GM23338 (cell line): ENCODE measurements at regions not wholly inside any gene's neighbourhood (a gene's known extent, or its start where the extent isn't known, plus 50 kb on each side); places are given as distances from the start of the nearest gene placed in this dataset.

ENCODE experiments used
- ATAC-seq: fragments of 200-7000 bp; cut with Tn5 transposase; 3 replicates; pipeline ENCODE4 v1.9.1; 2020
- DNase-seq: peaks from one replicate; pipeline ENCODE4 v3.0.0-alpha.2; 2015; ENCODE audit warnings: low spot score
- H2AFZ ChIP-seq: fragments of 200-600 bp; sonication (generic); 2 replicates; pipeline ENCODE4 v1.8.0; 2016; ENCODE audit warnings: antibody characterized with exemption, mild to moderate bottlenecking, moderate library complexity
- H3F3A ChIP-seq: fragments of 200-600 bp; sonication (generic); replicated peaks from 2 replicates; pipeline ENCODE4 v1.8.0; 2017; ENCODE audit warnings: antibody characterized with exemption, mixed run types, low read depth
- H3K27ac ChIP-seq: fragments of 200-600 bp; sonication (generic); 2 replicates; pipeline ENCODE4 v1.6.1; 2016; ENCODE audit warnings: low read depth
- H3K27me3 ChIP-seq: fragments of 200-600 bp; sonication (generic); 2 replicates; pipeline ENCODE4 v1.8.0; 2016; ENCODE audit warnings: mild to moderate bottlenecking, mixed run types, moderate library complexity; ENCODE audit not compliant: insufficient read depth
- H3K36me3 ChIP-seq: fragments of 200-600 bp; sonication (generic); 2 replicates; pipeline ENCODE4 v1.8.0; 2016; ENCODE audit warnings: mild to moderate bottlenecking; ENCODE audit not compliant: insufficient read depth
- H3K4me1 ChIP-seq: fragments of 200-600 bp; sonication (generic); 2 replicates; pipeline ENCODE4 v1.8.0; 2016; ENCODE audit warnings: mild to moderate bottlenecking, moderate library complexity; ENCODE audit not compliant: insufficient read depth
- H3K4me2 ChIP-seq: fragments of 200-600 bp; sonication (generic); 2 replicates; pipeline ENCODE4 v1.7.1; 2017; ENCODE audit warnings: mixed run types
- H3K4me3 ChIP-seq: fragments of 200-600 bp; sonication (generic); 2 replicates; pipeline ENCODE4 v1.6.1; 2016; ENCODE audit warnings: mixed run types
- H3K79me2 ChIP-seq: fragments of 200-600 bp; sonication (generic); replicated peaks from 2 replicates; pipeline ENCODE4 v1.8.0; 2017; ENCODE audit warnings: mild to moderate bottlenecking; ENCODE audit not compliant: insufficient read depth
- H3K9me2 ChIP-seq: fragments of 200-600 bp; sonication (generic); 2 replicates; pipeline ENCODE4 v1.8.0; 2017; ENCODE audit not compliant: insufficient read depth
- H4K20me1 ChIP-seq: fragments of 200-600 bp; sonication (generic); replicated peaks from 2 replicates; pipeline ENCODE4 v1.8.0; 2017; ENCODE audit warnings: mild to moderate bottlenecking; ENCODE audit not compliant: insufficient read depth
- H3K27ac Mint-ChIP-seq: 2 replicates; pipeline ENCODE4 v1.8.0; 2020; ENCODE audit warnings: inconsistent platforms, mild to moderate bottlenecking, moderate library complexity, mixed read lengths
- H3K27me3 Mint-ChIP-seq: 3 replicates; pipeline ENCODE4 v1.8.0; 2022; ENCODE audit warnings: low read depth, mild to moderate bottlenecking, moderate library complexity, mixed read lengths, inconsistent platforms; ENCODE audit not compliant: insufficient read depth, poor library complexity
- H3K36me3 Mint-ChIP-seq: 3 replicates; pipeline ENCODE4 v1.8.0; 2021; ENCODE audit warnings: low read depth, mild to moderate bottlenecking, inconsistent platforms, moderate library complexity, mixed read lengths
- H3K4me1 Mint-ChIP-seq: 3 replicates; pipeline ENCODE4 v1.8.0; 2020; ENCODE audit warnings: mild to moderate bottlenecking, inconsistent platforms, mixed read lengths
- H3K4me3 Mint-ChIP-seq: 3 replicates; pipeline ENCODE4 v1.8.0; 2021; ENCODE audit warnings: moderate library complexity, mild to moderate bottlenecking, inconsistent platforms, mixed read lengths
- H3K9me3 Mint-ChIP-seq: 3 replicates; pipeline ENCODE4 v1.8.0; 2020; ENCODE audit warnings: moderate library complexity, mild to moderate bottlenecking, inconsistent platforms, mixed read lengths
- CREB1 ChIP-seq: fragments of 250-450 bp; sonication (Bioruptor Pico); IDR thresholded peaks from 2 replicates; pipeline ENCODE4 v1.5.0; 2020; ENCODE audit warnings: low read depth, mild to moderate bottlenecking, moderate library complexity
- EZH2 ChIP-seq: fragments of 200-600 bp; sonication (generic); IDR thresholded peaks from one replicate; pipeline ENCODE4 v1.8.0; 2017; ENCODE audit warnings: antibody characterized with exemption, mild to moderate bottlenecking, low read depth; ENCODE audit not compliant: unreplicated experiment
- EZH2phosphoT487 ChIP-seq: fragments of 200-600 bp; sonication (generic); IDR thresholded peaks from one replicate; pipeline ENCODE4 v1.8.1; 2018; ENCODE audit warnings: antibody characterized with exemption; ENCODE audit not compliant: unreplicated experiment
- JUNB ChIP-seq: IDR thresholded peaks from one replicate; pipeline ENCODE4 v1.6.1; 2016; ENCODE audit warnings: antibody characterized with exemption; ENCODE audit not compliant: unreplicated experiment
- NANOG ChIP-seq: IDR thresholded peaks from 2 replicates; pipeline ENCODE4 v1.6.1; 2016; ENCODE audit warnings: antibody characterized with exemption, borderline replicate concordance
- POLR2AphosphoS5 ChIP-seq: IDR thresholded peaks from 2 replicates; pipeline ENCODE4 v1.6.1; 2016; ENCODE audit warnings: antibody characterized with exemption, low read depth
- ZNF114 ChIP-seq: fragments of 250-450 bp; sonication (Bioruptor Pico); IDR thresholded peaks from 2 replicates; pipeline ENCODE4 v1.5.0; 2020; ENCODE audit warnings: mild to moderate bottlenecking, moderate library complexity
- ZNF331 ChIP-seq: fragments of 250-450 bp; sonication (Bioruptor Pico); IDR thresholded peaks from 2 replicates; pipeline ENCODE4 v1.5.0; 2020; ENCODE audit warnings: low read depth, mild to moderate bottlenecking, moderate library complexity
- TF ChIP-seq, protein P1 (sequence below): IDR thresholded peaks from 2 replicates; pipeline ENCODE4 v1.6.1; 2016; ENCODE audit warnings: antibody characterized with exemption
- TF ChIP-seq, protein P2 (sequence below): IDR thresholded peaks from one replicate; pipeline ENCODE4 v1.6.1; 2018; ENCODE audit warnings: antibody characterized with exemption; ENCODE audit not compliant: unreplicated experiment
- TF ChIP-seq, protein P3 (sequence below): fragments of 250-450 bp; sonication (Bioruptor Pico); IDR thresholded peaks from 2 replicates; pipeline ENCODE4 v1.5.0; 2020; ENCODE audit warnings: mild to moderate bottlenecking, moderate library complexity

DNA sequence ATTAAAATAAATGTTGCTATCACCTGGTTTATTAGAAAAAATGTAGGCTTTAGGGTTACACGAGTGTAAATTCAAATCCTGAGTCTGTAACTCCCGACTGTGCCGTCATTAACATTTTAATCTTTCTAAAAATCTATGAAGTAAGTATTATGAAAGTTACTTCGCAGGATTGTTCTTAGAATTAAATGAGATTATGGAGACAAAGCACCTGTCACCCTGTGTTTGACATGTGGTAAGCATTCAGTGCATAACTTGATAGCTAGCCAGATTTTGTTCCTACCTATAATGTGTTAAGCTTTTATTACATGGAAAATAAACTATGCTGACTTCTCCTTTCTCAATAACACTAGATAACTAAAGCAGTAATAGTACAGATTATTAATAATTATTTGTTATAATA, 429.7 kb upstream of the MMS22L start:
- H3K27ac Mint-ChIP-seq = no peak overlapping the region
- H3K36me3 ChIP-seq = no peaks in the 10 kb centered on the region
- no peak for DNase-seq
- no peak overlapping the region for H3K4me2 ChIP-seq
- H3K27me3 Mint-ChIP-seq = no peaks in the 10 kb centered on the region
- no peaks in the 10 kb centered on the region for H3F3A ChIP-seq
- no peak for ATAC-seq
- no peaks in the 10 kb centered on the region for H4K20me1 ChIP-seq
- no peak overlapping the region for H3K4me3 ChIP-seq
- H3K79me2 ChIP-seq = no peaks in the 10 kb centered on the region
- no peak overlapping the region for H3K4me3 Mint-ChIP-seq
- H3K27me3 ChIP-seq = no peaks in the 10 kb centered on the region
- no peak overlapping the region for H3K27ac ChIP-seq
- peaks cover 4% of the 10 kb centered on the region for H3K36me3 Mint-ChIP-seq
- peaks cover 8% of the 10 kb centered on the region for H3K4me1 Mint-ChIP-seq
- TF ChIP-seq EZH2phosphoT487 (no peak), CREB1 (CRISPR knock-in tag) (no peak)
- no peaks in the 10 kb centered on the region for H3K9me2 ChIP-seq
- H2AFZ ChIP-seq = no peak overlapping the region
- peaks cover 4% of the 10 kb centered on the region; the same call in 1 of the 3 replicates for H3K9me3 Mint-ChIP-seq
- H3K4me1 ChIP-seq = no peaks in the 10 kb centered on the region; the same call in 1 of the 2 replicates

DNA sequence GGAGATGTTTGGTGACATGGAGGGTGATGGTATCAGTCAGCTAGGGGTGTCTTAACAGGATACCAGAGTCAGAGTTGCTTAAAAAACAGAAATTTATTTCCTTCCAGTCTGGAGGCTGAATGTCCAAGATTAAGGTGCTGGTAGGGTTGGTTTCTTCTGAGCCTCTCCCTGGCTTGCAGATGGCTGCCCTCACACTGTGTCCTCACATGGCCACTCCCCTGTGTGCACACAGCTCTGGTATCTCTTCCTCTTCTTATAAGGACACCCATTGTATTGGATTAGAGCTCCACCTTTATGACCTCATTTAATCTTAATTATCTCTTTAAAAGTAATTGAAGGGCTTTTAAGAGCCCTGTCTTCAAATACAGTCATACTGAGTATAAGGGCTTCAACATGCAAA, 431.8 kb upstream of the MMS22L start:
- DNase-seq (no peak), ATAC-seq (no peak)
- H3K27me3 Mint-ChIP-seq = no peaks in the 10 kb centered on the region
- H2AFZ ChIP-seq = no peak overlapping the region
- TF ChIP-seq POLR2AphosphoS5 = no peak
- no peak for TF ChIP-seq EZH2phosphoT487
- TF ChIP-seq, protein P1, sequence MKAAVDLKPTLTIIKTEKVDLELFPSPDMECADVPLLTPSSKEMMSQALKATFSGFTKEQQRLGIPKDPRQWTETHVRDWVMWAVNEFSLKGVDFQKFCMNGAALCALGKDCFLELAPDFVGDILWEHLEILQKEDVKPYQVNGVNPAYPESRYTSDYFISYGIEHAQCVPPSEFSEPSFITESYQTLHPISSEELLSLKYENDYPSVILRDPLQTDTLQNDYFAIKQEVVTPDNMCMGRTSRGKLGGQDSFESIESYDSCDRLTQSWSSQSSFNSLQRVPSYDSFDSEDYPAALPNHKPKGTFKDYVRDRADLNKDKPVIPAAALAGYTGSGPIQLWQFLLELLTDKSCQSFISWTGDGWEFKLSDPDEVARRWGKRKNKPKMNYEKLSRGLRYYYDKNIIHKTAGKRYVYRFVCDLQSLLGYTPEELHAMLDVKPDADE = no peak
- TF ChIP-seq, protein P2, sequence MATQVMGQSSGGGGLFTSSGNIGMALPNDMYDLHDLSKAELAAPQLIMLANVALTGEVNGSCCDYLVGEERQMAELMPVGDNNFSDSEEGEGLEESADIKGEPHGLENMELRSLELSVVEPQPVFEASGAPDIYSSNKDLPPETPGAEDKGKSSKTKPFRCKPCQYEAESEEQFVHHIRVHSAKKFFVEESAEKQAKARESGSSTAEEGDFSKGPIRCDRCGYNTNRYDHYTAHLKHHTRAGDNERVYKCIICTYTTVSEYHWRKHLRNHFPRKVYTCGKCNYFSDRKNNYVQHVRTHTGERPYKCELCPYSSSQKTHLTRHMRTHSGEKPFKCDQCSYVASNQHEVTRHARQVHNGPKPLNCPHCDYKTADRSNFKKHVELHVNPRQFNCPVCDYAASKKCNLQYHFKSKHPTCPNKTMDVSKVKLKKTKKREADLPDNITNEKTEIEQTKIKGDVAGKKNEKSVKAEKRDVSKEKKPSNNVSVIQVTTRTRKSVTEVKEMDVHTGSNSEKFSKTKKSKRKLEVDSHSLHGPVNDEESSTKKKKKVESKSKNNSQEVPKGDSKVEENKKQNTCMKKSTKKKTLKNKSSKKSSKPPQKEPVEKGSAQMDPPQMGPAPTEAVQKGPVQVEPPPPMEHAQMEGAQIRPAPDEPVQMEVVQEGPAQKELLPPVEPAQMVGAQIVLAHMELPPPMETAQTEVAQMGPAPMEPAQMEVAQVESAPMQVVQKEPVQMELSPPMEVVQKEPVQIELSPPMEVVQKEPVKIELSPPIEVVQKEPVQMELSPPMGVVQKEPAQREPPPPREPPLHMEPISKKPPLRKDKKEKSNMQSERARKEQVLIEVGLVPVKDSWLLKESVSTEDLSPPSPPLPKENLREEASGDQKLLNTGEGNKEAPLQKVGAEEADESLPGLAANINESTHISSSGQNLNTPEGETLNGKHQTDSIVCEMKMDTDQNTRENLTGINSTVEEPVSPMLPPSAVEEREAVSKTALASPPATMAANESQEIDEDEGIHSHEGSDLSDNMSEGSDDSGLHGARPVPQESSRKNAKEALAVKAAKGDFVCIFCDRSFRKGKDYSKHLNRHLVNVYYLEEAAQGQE = no peak
- TF ChIP-seq CREB1 (CRISPR knock-in tag) = no peak
- TF ChIP-seq NANOG = no peak
- TF ChIP-seq, protein P3, sequence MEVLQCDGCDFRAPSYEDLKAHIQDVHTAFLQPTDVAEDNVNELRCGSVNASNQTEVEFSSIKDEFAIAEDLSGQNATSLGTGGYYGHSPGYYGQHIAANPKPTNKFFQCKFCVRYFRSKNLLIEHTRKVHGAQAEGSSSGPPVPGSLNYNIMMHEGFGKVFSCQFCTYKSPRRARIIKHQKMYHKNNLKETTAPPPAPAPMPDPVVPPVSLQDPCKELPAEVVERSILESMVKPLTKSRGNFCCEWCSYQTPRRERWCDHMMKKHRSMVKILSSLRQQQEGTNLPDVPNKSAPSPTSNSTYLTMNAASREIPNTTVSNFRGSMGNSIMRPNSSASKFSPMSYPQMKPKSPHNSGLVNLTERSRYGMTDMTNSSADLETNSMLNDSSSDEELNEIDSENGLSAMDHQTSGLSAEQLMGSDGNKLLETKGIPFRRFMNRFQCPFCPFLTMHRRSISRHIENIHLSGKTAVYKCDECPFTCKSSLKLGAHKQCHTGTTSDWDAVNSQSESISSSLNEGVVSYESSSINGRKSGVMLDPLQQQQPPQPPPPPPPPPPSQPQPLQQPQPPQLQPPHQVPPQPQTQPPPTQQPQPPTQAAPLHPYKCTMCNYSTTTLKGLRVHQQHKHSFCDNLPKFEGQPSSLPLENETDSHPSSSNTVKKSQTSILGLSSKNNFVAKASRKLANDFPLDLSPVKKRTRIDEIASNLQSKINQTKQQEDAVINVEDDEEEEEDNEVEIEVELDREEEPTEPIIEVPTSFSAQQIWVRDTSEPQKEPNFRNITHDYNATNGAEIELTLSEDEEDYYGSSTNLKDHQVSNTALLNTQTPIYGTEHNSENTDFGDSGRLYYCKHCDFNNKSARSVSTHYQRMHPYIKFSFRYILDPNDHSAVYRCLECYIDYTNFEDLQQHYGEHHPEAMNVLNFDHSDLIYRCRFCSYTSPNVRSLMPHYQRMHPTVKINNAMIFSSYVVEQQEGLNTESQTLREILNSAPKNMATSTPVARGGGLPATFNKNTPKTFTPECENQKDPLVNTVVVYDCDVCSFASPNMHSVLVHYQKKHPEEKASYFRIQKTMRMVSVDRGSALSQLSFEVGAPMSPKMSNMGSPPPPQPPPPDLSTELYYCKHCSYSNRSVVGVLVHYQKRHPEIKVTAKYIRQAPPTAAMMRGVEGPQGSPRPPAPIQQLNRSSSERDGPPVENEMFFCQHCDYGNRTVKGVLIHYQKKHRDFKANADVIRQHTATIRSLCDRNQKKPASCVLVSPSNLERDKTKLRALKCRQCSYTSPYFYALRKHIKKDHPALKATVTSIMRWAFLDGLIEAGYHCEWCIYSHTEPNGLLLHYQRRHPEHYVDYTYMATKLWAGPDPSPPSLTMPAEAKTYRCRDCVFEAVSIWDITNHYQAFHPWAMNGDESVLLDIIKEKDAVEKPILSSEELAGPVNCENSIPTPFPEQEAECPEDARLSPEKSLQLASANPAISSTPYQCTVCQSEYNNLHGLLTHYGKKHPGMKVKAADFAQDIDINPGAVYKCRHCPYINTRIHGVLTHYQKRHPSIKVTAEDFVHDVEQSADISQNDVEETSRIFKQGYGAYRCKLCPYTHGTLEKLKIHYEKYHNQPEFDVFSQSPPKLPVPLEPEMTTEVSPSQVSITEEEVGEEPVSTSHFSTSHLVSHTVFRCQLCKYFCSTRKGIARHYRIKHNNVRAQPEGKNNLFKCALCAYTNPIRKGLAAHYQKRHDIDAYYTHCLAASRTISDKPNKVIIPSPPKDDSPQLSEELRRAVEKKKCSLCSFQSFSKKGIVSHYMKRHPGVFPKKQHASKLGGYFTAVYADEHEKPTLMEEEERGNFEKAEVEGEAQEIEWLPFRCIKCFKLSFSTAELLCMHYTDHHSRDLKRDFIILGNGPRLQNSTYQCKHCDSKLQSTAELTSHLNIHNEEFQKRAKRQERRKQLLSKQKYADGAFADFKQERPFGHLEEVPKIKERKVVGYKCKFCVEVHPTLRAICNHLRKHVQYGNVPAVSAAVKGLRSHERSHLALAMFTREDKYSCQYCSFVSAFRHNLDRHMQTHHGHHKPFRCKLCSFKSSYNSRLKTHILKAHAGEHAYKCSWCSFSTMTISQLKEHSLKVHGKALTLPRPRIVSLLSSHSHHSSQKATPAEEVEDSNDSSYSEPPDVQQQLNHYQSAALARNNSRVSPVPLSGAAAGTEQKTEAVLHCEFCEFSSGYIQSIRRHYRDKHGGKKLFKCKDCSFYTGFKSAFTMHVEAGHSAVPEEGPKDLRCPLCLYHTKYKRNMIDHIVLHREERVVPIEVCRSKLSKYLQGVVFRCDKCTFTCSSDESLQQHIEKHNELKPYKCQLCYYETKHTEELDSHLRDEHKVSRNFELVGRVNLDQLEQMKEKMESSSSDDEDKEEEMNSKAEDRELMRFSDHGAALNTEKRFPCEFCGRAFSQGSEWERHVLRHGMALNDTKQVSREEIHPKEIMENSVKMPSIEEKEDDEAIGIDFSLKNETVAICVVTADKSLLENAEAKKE (CRISPR knock-in tag) = no peak
- TF ChIP-seq EZH2 = no peak
- TF ChIP-seq JUNB = no peak
- no peak for TF ChIP-seq ZNF114
- no peak for TF ChIP-seq ZNF331 (CRISPR knock-in tag)
- H3K4me3 ChIP-seq = no peak overlapping the region
- no peaks in the 10 kb centered on the region for H3K27me3 ChIP-seq
- H3K4me1 ChIP-seq = no peaks in the 10 kb centered on the region; the same call in 1 of the 2 replicates
- H3K9me3 Mint-ChIP-seq = peaks cover 4% of the 10 kb centered on the region; the same call in 1 of the 3 replicates
- H3K36me3 ChIP-seq = no peaks in the 10 kb centered on the region
- H3K36me3 Mint-ChIP-seq = peaks cover 4% of the 10 kb centered on the region
- H3K4me2 ChIP-seq = no peak overlapping the region
- H3K79me2 ChIP-seq = no peaks in the 10 kb centered on the region
- no peak overlapping the region for H3K27ac Mint-ChIP-seq
- no peak overlapping the region for H3K4me3 Mint-ChIP-seq
- H3K4me1 Mint-ChIP-seq = peaks cover 8% of the 10 kb centered on the region
- no peaks in the 10 kb centered on the region for H4K20me1 ChIP-seq
- 0 out of 2 replicates have a peak, but pooled peaks cover 6% of the 10 kb centered on the region for H3K9me2 ChIP-seq
- no peak overlapping the region for H3K27ac ChIP-seq
- H3F3A ChIP-seq = no peaks in the 10 kb centered on the region
